PC-3 (cell line): ENCODE measurements at regions not wholly inside any gene's neighbourhood (a gene's known extent, or its start where the extent isn't known, plus 50 kb on each side); places are given as distances from the start of the nearest gene placed in this dataset.

ENCODE experiments used
- EZH2 ChIP-seq: fragments of 300-600 bp; sonication (generic); IDR thresholded peaks from one replicate; pipeline ENCODE4 v1.6.1; 2017; ENCODE audit warnings: antibody characterized with exemption, mild to moderate bottlenecking, low read length; ENCODE audit not compliant: unreplicated experiment
- EZH2phosphoT487 ChIP-seq: fragments of 300-600 bp; sonication (generic); IDR thresholded peaks from 2 replicates; pipeline ENCODE4 v1.6.1; 2018; ENCODE audit warnings: mild to moderate bottlenecking, antibody characterized with exemption, low read length, borderline replicate concordance

- TF ChIP-seq EZH2 (no peak), EZH2phosphoT487 (no peak)
Measured at GRCh38 chr21:25215698-25216384, 391.4 kb downstream of the MRPL39 start.
